HG03135 (cell line): ENCODE measurements at regions not wholly inside any gene's neighbourhood (a gene's known extent, or its start where the extent isn't known, plus 50 kb on each side); places are given as distances from the start of the nearest gene placed in this dataset.

Experiments
- ATAC-seq: cut with Tn5 transposase; IDR thresholded peaks from one replicate; pipeline ENCODE4 v1.9.1; 2021; ENCODE audit warnings: mild to moderate bottlenecking, moderate library complexity; ENCODE audit not compliant: unreplicated experiment

- ATAC-seq, result no peak
Measured at GRCh38 chr9:690517-691111, 150.9 kb upstream of the DMRT1 start.

DNA sequence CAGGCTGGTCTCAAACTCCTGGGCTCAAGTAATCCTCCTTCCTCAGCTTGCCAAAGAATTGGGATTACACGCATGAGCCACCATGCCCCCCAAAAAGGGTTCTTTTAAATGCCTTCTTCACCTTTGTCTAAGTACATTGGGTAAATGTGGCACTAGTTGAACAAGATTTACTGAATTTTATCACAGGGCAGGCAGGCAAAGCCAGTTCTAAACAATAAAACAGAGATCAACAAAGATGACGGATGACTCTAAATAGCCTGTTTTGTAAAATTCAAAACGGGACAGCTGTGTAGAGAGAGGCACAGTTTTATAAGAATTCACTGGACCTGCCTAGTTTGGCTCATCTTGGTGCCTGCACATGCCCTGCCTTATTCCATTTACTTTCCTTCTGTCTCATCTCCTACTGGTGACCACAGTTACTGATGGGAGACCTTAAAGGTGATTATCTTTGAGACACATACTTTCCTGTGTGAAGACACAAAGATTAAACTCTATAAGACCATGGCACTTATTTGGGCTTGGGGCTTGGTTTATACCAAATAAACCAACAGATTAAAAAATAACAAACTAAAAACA is 149.6 kb upstream of the DMRT1 start:
- no peak for ATAC-seq

DNA sequence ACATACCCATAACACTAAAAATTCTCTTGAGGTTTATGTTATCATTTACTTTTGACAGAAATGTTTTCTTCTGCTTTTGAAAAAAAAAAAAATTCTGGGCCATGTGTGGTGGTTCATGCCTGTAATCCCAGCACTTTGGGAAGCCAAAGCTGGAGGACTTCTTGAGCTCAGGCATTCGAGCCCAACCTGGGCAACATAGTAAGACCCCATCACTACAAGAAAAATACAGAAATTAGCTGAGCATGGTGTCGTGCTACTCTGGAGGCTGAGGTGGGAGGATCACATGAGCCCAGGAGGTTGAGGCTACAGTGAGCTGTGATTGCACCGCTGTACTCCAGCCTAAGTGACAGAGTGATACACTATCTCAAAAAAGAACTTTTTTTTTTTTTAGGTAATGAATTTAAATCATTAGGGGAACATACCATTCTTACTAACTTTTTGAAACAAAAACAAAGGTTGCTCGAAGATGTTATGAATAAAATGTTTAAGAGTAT is 148.8 kb upstream of the DMRT1 start:
- ATAC-seq, result no peak

- ATAC-seq, result no peak
Measured at GRCh38 chr9:693201-694091, 148.1 kb upstream of the DMRT1 start.

DNA sequence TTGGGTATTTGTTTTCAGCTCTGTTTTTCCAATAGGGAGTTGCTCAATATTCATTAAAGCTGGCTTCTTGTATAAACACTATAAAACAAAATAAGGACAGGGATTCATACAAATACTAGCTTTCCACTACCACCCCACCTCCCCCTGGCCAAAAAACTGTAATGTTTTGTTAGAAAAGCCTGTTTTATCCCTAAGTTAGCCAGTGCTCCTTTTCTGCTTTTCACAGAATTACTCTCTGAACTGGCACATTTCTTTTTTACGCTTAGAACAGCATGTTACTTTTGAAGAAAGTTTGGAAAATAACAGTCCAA is 147.4 kb upstream of the DMRT1 start:
- no peak for ATAC-seq

DNA sequence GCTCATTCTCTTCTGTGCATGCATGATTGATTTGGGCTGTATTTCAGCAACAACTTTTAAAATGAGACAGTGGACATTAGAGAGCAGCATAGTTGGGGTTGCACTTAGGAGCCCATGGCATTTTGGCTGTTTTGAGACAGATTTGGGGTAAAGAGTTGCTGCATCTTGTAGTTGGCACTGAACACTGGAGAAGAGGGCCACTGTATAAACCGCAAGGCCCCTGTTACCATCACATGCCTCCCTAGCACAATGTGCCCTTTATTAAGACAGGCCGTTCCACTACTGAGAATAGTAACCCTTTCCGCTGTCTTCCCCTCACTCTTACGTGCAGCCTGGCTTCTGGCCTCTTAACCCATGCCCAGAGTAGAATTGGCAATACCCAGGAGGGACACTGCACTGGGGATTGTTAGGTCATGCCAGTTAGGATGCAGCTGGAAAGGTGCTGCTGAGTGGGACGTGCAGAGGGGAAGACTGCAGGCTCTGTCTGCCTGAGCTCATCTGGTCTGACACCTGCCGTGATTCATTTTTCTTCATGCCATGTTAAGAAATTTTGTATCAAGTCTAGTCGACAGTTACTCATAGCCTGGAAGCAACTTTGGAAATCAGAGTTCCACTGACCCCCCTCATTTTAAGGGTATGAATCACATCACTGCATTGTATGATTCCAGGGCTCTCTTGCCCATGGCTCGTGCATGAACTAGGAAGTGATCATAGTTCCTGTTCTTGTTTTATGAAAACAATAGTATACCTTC is 146.9 kb upstream of the DMRT1 start:
- ATAC-seq, result no peak

GRCh38 chr9:695252-695651 is 146.2 kb upstream of the DMRT1 start:
- ATAC-seq, result no peak

DNA sequence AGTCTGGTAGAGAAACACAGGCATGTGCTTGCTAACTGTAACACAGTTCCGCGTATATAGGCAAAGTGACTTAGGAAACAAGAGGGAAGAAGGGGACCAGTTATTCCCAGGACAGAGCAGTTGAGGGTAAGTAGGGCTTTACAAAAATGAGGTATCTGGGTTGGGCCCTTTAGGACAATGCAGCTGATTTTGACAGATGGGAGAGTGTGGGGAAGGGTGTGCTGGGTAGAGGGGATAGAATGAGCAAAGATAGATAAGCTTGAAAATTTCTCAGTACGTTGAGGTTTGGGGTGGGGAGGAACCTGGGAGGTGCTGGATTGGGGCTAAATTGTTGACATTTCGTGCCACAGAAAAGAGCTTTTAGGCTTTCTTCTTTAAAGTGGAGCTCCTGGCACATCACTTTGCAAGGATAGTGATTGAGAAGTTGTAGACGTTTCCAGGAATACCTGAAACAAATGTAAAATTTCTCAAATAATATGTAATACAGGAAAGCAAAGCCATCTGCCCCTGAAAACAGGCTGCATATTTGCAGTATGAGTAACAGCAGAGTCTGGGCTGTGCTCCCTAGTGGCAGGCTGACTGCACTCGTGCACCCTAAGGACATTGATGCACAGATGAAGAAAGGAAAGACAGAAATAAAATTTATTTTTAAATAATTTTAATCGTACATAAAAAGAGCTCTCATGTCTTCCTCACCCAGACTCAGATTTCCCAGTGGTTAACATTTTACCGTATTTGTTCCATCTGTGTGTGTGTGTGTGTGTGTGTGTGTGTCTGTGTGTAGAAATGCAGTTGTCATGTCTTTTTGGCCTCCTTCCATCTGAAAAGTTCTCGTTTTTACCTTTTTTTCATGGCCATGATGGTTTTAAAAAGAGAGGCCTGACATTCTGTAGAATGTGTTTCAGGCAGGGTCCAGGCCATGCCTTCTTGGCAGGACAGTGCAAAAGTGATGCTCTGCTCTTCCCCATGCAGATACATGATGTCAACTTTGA is 144.9 kb upstream of the DMRT1 start:
- ATAC-seq, result no peak

- ATAC-seq, result no peak
Measured at GRCh38 chr9:698276-698675, 143.2 kb upstream of the DMRT1 start.

- ATAC-seq, result no peak
Measured at GRCh38 chr9:698954-699353, 142.5 kb upstream of the DMRT1 start.

DNA sequence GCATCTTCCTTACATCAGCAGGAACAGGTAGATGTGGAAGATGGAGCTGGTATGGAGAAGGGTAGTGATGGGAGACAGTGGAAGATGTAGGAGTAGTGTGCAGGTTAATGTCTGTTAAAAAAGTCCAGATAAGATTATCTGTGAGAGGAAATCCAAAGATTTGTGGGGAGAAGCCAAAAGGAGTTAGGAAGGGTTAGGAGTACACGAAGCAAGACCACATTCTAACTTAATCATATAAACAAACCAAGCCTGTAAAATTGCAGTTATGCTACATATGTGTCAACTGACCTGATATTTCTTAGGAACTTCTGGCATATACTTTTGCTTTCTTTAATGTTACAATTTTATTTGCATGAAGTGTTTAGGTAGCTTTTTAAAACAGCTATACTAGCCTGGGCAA is 142.1 kb upstream of the DMRT1 start:
- ATAC-seq, result no peak

DNA sequence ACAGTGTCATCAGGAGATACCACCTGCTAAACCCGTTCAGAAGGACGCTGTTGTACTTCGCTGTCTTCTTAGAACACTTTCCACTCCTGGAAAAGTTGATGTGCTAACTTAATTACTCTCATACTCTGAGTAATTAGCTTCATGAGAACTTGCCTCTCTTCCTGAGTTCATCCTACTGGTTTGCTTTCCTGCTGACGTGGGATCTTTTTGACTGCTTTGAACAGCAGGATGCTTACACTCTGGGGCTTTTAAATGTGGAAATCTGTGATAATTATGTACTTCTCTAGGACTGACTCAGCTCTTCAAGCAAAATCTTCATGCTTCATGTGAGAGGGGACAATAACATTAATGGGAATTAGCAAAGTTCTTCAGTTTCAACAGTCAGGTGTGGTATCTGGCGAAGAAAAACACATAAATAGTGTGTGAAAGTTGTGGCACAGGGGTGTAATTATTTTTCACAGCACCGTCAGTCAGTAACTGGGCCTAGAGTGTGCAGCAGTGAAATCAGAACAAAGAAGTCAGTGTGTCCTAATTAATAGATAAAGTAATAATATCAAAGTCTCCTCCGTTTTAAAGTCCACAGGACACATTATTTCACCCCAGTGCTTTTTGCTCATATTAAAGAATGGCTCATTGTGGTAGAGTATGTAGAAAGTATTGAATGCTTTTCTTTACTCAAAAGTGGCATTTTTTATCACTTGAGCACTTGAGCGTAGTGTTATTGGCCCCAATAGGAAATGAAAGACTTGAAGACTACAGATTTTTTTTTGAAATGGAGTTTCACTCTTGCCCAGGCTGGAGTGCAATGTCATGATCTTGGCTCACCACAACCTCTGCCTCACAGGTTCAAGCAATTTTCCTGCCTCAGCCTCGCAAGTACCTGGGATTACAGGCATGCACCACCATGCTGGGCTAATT is 140.9 kb upstream of the DMRT1 start:
- no peak for ATAC-seq

- ATAC-seq, result no peak
Measured at GRCh38 chr9:703392-703791, 138.1 kb upstream of the DMRT1 start.

- no peak for ATAC-seq
Measured at GRCh38 chr9:706073-706472, 135.4 kb upstream of the DMRT1 start.

- ATAC-seq, result no peak
Measured at GRCh38 chr9:706606-707459, 134.7 kb upstream of the DMRT1 start.

GRCh38 chr9:708182-708550 is 133.3 kb upstream of the DMRT1 start:
- no peak for ATAC-seq

GRCh38 chr9:708551-709432 is 132.7 kb upstream of the DMRT1 start:
- ATAC-seq, result no peak
